ENCODE measurements at regions not wholly inside any gene's neighbourhood (a gene's known extent, or its start where the extent isn't known, plus 50 kb on each side); places are given as distances from the start of the nearest gene placed in this dataset.

DNA sequence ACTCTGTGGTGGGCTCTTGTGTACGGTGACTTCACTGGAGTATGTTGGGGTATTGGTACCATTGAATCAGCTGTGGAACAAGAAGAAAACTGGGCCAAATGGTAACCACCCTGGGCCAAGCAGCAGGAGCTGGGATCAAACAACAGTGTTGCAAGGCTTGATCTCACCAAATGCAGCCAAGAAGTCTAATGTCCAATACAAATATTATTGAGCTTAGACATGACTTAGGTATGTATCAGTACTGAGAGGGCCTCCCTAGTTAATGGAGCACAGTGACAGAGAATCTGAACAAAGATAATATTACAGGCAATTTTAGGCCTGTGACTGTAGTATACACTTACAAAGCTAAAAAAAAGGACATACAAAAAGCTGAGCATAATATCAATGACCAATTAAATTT is 604.8 kb downstream of the PLA2G4A start:
- H3K4me3 ChIP-seq: no peak overlapping the region
- 92 to 94% methylated on average over 1 of the region's 1 CpG for WGBS, 2 donors
- intact Hi-C loops (cut with DNase I): no loop called here
- TF ChIP-seq CTCF (IDR thresholded peaks at IDR 0.05) (no peak), POLR2A (IDR thresholded peaks at IDR 0.05) (no peak)
- no peaks in the 10 kb centered on the region for H3K4me1 ChIP-seq
- no peaks in the 10 kb centered on the region for H3K36me3 ChIP-seq (replicated peaks in 1 of 2; ENCODE audit: insufficient read depth in 1 of 2, low read depth in 2 of 2)
- no peak for ATAC-seq
- no peak overlapping the region for H3K27ac ChIP-seq
- no peaks in the 10 kb centered on the region for H3K27me3 ChIP-seq
- no peak for DNase-seq
- H3K9me3 ChIP-seq: no peaks in the 10 kb centered on the region

DNA sequence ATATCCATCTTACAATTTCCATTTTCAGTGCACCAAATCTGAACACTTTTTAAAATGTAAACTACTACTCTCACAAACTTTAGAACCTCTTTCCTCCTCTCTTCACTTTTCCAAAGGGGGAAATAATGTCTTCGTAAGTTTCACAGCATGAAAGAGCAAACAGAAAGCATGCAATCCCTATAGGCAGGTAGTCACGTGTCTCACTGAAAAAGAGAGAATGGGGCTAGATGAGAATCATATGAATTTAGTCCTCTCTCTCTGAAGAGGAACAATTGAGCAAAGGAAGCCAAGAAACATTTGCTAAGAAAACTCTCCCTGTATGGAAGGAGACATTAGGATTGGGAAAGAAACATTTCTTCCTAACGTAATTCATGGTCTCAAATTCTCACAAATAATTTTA is 613.9 kb downstream of the PLA2G4A start:
- 58 to 60% methylated on average over 3 of the region's 3 CpGs for WGBS, 2 donors

GRCh38 chr1:187443939-187444338 is 615.2 kb downstream of the PLA2G4A start:
- H3K27me3 ChIP-seq: no peaks in the 10 kb centered on the region
- TF ChIP-seq POLR2A (IDR thresholded peaks at IDR 0.05) (no peak), CTCF (IDR thresholded peaks at IDR 0.05) (no peak)
- intact Hi-C loops (cut with DNase I): no loop called here
- no peaks in the 10 kb centered on the region for H3K36me3 ChIP-seq (replicated peaks in 1 of 2; ENCODE audit: insufficient read depth in 1 of 2, low read depth in 2 of 2)
- no peak for DNase-seq
- ATAC-seq: no peak
- no peak overlapping the region for H3K4me3 ChIP-seq
- 56 to 61% methylated on average over 3 of the region's 3 CpGs for WGBS, 2 donors
- H3K4me1 ChIP-seq: no peaks in the 10 kb centered on the region
- no peak overlapping the region for H3K27ac ChIP-seq
- H3K9me3 ChIP-seq: no peaks in the 10 kb centered on the region

More for the DNA sequence above, 613.9 kb downstream of the PLA2G4A start:
- no peak for ATAC-seq
- H3K9me3 ChIP-seq: no peaks in the 10 kb centered on the region
- DNase-seq: no peak
- no peaks in the 10 kb centered on the region for H3K27me3 ChIP-seq
- H3K36me3 ChIP-seq (replicated peaks in 1 of 2; ENCODE audit: insufficient read depth in 1 of 2, low read depth in 2 of 2): no peaks in the 10 kb centered on the region
- no peaks in the 10 kb centered on the region for H3K4me1 ChIP-seq
- H3K4me3 ChIP-seq: no peak overlapping the region
- H3K27ac ChIP-seq: no peak overlapping the region
- intact Hi-C loops (cut with DNase I): no loop called here
- TF ChIP-seq CTCF (IDR thresholded peaks at IDR 0.05) (no peak), POLR2A (IDR thresholded peaks at IDR 0.05) (no peak)

DNA sequence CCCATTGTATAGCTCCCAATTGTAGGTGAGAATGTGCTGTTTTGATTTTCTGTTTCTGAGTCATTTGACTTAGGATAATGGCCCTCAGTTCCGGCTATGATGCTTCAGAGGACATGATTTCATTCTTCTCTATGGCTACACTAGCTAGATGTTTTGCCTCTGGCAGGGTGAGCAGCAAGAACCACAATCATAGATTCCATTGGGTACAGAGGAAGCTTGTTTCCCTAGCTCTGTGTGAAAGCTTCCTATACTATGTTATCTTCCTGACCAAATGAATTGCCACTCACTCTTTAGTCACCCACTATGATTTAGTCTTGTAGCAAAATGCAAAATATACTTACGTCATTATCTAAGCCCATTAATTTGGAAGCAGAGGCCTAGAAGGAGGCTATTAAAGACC is 616.3 kb downstream of the PLA2G4A start:
- Histone ChIP-seq H3K4me1 (no peaks in the 10 kb centered on the region), H3K27ac (no peak overlapping the region), H3K36me3 (replicated peaks in 1 of 2; ENCODE audit: insufficient read depth in 1 of 2, low read depth in 2 of 2) (no peaks in the 10 kb centered on the region), H3K9me3 (no peaks in the 10 kb centered on the region), H3K4me3 (no peak overlapping the region), H3K27me3 (no peaks in the 10 kb centered on the region)
- ATAC-seq (no peak), DNase-seq (no peak)
- 70 to 80% methylated on average over 2 of the region's 2 CpGs for WGBS, 2 donors
- TF ChIP-seq CTCF (IDR thresholded peaks at IDR 0.05) (no peak), POLR2A (IDR thresholded peaks at IDR 0.05) (no peak)
- intact Hi-C loops (cut with DNase I): no loop called here

GRCh38 chr1:187451238-187451637 is 622.5 kb downstream of the PLA2G4A start:
- TF ChIP-seq POLR2A (IDR thresholded peaks at IDR 0.05) (no peak), CTCF (IDR thresholded peaks at IDR 0.05) (no peak)
- 82 to 83% methylated on average over 5 of the region's 5 CpGs for WGBS, 2 donors
- no peaks in the 10 kb centered on the region for H3K9me3 ChIP-seq
- H3K27me3 ChIP-seq: no peaks in the 10 kb centered on the region
- intact Hi-C loops (cut with DNase I): no loop called here
- no peaks in the 10 kb centered on the region for H3K36me3 ChIP-seq (replicated peaks in 1 of 2; ENCODE audit: insufficient read depth in 1 of 2, low read depth in 2 of 2)
- DNase-seq (no peak), ATAC-seq (no peak)
- no peaks in the 10 kb centered on the region for H3K4me1 ChIP-seq
- no peak overlapping the region for H3K4me3 ChIP-seq
- no peak overlapping the region for H3K27ac ChIP-seq

Data from body of pancreas (tissue), 4 donors.